ENCODE measurements at regions not wholly inside any gene's neighbourhood (a gene's known extent, or its start where the extent isn't known, plus 50 kb on each side); places are given as distances from the start of the nearest gene placed in this dataset.

- TF ChIP-seq ZNF652 (CRISPR knock-in tag; IDR thresholded peaks at IDR 0.05; ENCODE audit: borderline replicate concordance, low read depth) (no peak), ZNF563 (CRISPR knock-in tag; IDR thresholded peaks at IDR 0.05) (no peak), HNRNPLL (IDR thresholded peaks at IDR 0.05; ENCODE audit: low read depth, low read length, poor library complexity, severe bottlenecking) (no peak), ZNF737 (CRISPR knock-in tag; IDR thresholded peaks at IDR 0.05; ENCODE audit: borderline replicate concordance) (no peak), GATAD2A (CRISPR knock-in tag; IDR thresholded peaks at IDR 0.05) (no peak)
Measured at GRCh38 chr6:86780923-86781322, 156.4 kb upstream of the HTR1E start (continued).

GRCh38 chr6:86775893-86776292, 161.4 kb upstream of the HTR1E start:
- ChIA-PET POLR2A (no interaction called here), CTCF (ENCODE audit: low intra/inter-chr PET ratio, low total read pairs) (no interaction called here)
- DNase-seq (ENCODE audit: low spot score) (no peak), ATAC-seq (no peak), FAIRE-seq (no peak)
- Histone ChIP-seq H2AFZ (ENCODE audit: low read length) (no peak overlapping the region), H3K36me3 (replicated peaks in 1 of 2; ENCODE audit: control insufficient read depth in 1 of 2, insufficient read depth in 2 of 2, low read length in 2 of 2) (no peaks in the 10 kb centered on the region), H3K4me3 (replicated peaks in 1 of 3; ENCODE audit: insufficient read depth in 1 of 3, low read depth in 2 of 3, low read length in 3 of 3) (no peak overlapping the region), H3K9ac (ENCODE audit: insufficient read depth, low read depth, low read length) (no peak overlapping the region), H3K27ac (ENCODE audit: extremely low read length, insufficient read depth, low read length) (no peak overlapping the region), H3K4me1 (ENCODE audit: insufficient read depth, low read length) (no peaks in the 10 kb centered on the region), H3K27me3 (ENCODE audit: control insufficient read depth in 1 of 2, insufficient read depth in 2 of 2, low read length in 2 of 2) (no peaks in the 10 kb centered on the region), H3K4me2 (ENCODE audit: low read depth, low read length) (no peak overlapping the region), H3K9me3 (ENCODE audit: low read length) (no peaks in the 10 kb centered on the region), H4K20me1 (ENCODE audit: insufficient read depth, low read length) (no peaks in the 10 kb centered on the region), H3K79me2 (ENCODE audit: insufficient read depth, low read length) (no peaks in the 10 kb centered on the region)
- no peak for TF ChIP-seq KDM3A (CRISPR knock-in tag; IDR thresholded peaks at IDR 0.05; ENCODE audit: low read depth)
- TF ChIP-seq TBL1XR1 (IDR thresholded peaks at IDR 0.05; ENCODE audit: borderline replicate concordance, low read length, partially characterized antibody) = no peak
- TF ChIP-seq HNF4G (IDR thresholded peaks at IDR 0.05; ENCODE audit: borderline replicate concordance, low read depth, low read length) = no peak
- no peak for TF ChIP-seq HNF4G (CRISPR knock-in tag; IDR thresholded peaks at IDR 0.05; ENCODE audit: borderline replicate concordance, low read depth)
- no peak for TF ChIP-seq SP4 (CRISPR knock-in tag; IDR thresholded peaks at IDR 0.05)
- TF ChIP-seq ZNF460 (CRISPR knock-in tag; IDR thresholded peaks at IDR 0.05; ENCODE audit: borderline replicate concordance) = no peak
- no peak for TF ChIP-seq IKZF5 (CRISPR knock-in tag; IDR thresholded peaks at IDR 0.05)
- no peak for TF ChIP-seq MIER3 (CRISPR knock-in tag; IDR thresholded peaks at IDR 0.05; ENCODE audit: borderline replicate concordance)
- no peak for TF ChIP-seq SIN3B (IDR thresholded peaks at IDR 0.05; ENCODE audit: low read length)
- TF ChIP-seq NFE2L1 (CRISPR knock-in tag; IDR thresholded peaks at IDR 0.05; ENCODE audit: borderline replicate concordance) = no peak
- TF ChIP-seq ZMYM3 (CRISPR knock-in tag; IDR thresholded peaks at IDR 0.05) = no peak
- no peak for TF ChIP-seq ZNF557 (CRISPR knock-in tag; IDR thresholded peaks at IDR 0.05)
- no peak for TF ChIP-seq MLXIP (CRISPR knock-in tag; IDR thresholded peaks at IDR 0.05; ENCODE audit: borderline replicate concordance)
- TF ChIP-seq MTERF4 (CRISPR knock-in tag; IDR thresholded peaks at IDR 0.05) = no peak
- BruUV-seq (replicated peaks) = no TSS peak
- in situ Hi-C loops (cut with HindIII; ENCODE audit: extremely low pct_ligation_motif_present, low pct_unique_long_range_greater_than_20kb) (no loop called here), intact Hi-C loops (cut with micrococcal nuclease; ENCODE audit: unreplicated experiment) (no loop called here)
